Breast epithelium (tissue), 3 donors: ENCODE measurements at regions not wholly inside any gene's neighbourhood (a gene's known extent, or its start where the extent isn't known, plus 50 kb on each side); places are given as distances from the start of the nearest gene placed in this dataset.

ENCODE experiments used
- POLR2A ChIP-seq: fragments of 450-650 bp; IDR thresholded peaks from one replicate; pipeline ENCODE4 v1.6.1; 2016; ENCODE audit warnings: antibody characterized with exemption, mild to moderate bottlenecking, moderate library complexity
- POLR2AphosphoS5 ChIP-seq, 3 donors: sonication (generic); formaldehyde crosslinking; IDR thresholded peaks; one replicate each; pipeline ENCODE4 v1.6.1; 2017; ENCODE audit warnings: antibody characterized with exemption in 3 of 3
- TF ChIP-seq, protein P1 (sequence below), 3 donors: fragments of 450-650 bp; IDR thresholded peaks; one replicate each; pipeline ENCODE4 v1.5.1; 2016 to 2017; ENCODE audit warnings: antibody characterized with exemption in 3 of 3, mild to moderate bottlenecking in 3 of 3, moderate library complexity in 3 of 3

DNA sequence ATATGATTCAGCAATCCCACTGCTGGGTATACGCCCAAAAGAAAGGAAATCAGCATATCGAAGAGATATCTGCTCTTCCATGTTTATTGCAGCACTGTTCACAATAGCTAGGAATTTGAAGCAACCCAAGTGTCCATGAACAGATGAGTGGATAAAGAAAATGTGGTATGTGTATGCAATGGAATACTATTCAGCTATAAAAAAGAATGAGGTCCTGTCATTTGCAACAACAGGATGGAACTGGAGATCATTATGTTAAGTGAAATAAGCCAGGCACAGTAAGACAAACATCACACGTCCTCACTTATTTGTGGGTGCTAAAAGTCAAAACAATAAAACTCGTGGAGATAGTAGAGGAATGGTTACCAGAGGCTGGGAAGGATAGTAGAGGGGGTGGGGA is 153.8 kb upstream of the LEF1 start:
- TF ChIP-seq, protein P1, sequence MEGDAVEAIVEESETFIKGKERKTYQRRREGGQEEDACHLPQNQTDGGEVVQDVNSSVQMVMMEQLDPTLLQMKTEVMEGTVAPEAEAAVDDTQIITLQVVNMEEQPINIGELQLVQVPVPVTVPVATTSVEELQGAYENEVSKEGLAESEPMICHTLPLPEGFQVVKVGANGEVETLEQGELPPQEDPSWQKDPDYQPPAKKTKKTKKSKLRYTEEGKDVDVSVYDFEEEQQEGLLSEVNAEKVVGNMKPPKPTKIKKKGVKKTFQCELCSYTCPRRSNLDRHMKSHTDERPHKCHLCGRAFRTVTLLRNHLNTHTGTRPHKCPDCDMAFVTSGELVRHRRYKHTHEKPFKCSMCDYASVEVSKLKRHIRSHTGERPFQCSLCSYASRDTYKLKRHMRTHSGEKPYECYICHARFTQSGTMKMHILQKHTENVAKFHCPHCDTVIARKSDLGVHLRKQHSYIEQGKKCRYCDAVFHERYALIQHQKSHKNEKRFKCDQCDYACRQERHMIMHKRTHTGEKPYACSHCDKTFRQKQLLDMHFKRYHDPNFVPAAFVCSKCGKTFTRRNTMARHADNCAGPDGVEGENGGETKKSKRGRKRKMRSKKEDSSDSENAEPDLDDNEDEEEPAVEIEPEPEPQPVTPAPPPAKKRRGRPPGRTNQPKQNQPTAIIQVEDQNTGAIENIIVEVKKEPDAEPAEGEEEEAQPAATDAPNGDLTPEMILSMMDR (IDR thresholded peaks at IDR 0.05) = no peak
- TF ChIP-seq POLR2A = no peak
- no peak for TF ChIP-seq POLR2AphosphoS5 (IDR thresholded peaks at IDR 0.05)
